Right kidney (tissue), 1 donor: ENCODE measurements at regions not wholly inside any gene's neighbourhood (a gene's known extent, or its start where the extent isn't known, plus 50 kb on each side); places are given as distances from the start of the nearest gene placed in this dataset.
"Not testable (repeated sequence)": the region's sequence is repeated elsewhere in the genome, so short reads cannot be mapped to it uniquely, and the experiment has no call there.

Source experiments
- DNase-seq: peaks from one replicate; pipeline ENCODE4 v3.0.0-alpha.2; 2016

DNA sequence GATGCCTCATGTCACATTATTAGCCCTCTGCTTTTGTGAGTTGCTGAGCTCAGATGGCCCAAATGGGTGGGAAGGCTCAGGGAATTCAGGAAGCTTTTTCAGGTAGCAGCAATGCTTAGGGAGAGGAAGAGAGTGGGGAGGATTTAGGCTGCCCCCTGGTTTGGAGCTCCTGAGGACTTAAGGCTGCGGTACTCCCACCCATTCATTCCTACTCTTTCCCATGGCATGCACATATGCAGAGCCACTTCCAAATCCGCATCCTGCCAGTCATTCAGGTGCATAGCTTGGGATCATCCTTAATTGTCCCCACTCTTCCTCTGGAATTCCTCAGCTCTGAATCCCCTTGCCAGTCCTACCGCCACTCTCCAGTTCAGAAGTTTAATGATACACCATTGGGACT is 343.1 kb upstream of the FRG2C start:
- no peak for DNase-seq

DNA sequence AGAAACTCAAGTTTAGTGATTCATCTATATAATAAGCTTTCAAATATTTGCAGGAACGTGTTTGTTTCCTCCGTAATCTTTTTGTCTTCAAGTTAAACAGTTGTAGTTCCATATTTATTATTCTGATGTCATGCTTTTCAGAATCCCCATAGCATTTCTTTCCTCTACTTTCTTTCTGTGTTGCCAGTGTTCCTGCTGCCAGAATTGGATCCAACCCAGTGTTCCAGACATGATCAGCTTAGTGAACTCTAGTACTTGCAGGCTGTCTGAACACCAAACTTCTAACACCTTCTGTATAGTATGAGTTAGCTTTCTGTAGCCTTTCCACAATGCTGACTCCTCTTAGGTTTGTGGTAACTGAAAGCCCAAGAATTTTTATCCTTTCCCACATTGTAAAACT is 340.2 kb upstream of the FRG2C start:
- DNase-seq = not testable (repeated sequence)

DNA sequence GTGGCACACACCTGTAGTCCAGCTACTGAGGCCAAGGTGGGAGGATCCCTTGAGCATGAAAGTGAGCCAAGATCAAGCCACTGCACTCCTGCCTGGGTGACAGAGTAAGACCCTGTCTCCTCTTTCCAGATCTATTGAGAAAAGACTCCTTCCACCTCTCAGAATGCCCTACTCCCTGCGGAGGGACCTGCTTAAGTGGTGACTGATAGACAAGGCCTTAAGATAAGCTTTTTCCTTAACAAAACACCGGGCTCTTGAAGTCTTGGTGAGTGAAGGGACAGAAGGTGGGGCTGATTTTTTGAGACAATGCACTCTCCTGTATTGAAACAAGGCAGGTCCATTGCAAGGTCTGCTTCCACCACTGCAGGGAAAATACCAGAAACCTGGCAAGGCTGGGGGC is 338.4 kb upstream of the FRG2C start:
- DNase-seq = no peak

DNA sequence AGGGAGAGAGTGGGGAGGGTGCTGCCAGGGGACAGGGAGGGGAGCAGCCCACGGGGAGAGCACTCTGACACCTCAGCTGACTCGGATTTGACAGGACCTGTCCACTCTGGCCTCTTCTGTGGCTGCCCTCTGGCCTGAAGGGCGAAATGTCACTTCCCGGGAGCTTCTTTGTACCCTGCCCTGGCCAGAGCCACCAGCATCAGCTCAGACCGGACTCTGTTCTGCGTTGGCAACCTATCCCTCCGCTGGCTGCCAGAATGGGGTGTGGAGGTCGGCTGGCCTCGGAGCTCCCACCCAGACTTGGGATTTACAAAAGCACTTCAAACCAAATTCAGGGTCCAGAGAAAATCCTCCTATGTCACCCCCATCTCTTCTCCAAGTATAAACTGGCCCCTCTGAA is 336.7 kb upstream of the FRG2C start:
- DNase-seq = no peak

DNA sequence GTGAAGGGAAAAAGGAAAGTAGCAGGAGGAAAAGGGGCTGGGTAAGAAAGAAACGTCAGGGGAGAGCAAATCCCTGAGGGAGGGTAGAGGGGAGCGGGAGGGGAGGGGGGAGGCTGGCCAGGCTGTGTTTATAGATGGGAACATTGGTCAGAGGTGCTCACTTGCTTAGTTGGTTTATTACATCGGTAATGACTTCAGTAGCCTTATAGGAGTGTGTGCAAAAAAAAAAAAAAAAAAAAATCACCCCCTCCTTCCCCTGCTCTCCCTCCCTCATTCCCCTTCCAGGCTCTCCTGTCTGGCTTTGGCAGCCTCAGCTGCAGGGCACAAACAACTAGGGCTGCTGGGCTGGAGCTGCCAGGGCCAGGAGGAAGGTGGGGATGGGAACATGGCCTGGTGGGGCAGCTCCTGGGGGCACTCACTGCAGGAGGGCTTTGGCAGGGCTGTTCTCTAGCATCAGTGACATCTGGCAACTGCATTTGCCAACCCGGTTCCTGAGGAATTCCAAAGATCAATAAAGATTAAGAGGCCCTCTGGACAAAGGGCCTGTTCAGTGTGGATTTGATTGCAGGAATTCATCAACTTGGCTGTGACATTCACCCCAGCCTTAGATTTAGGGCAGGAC is 334.5 kb upstream of the FRG2C start:
- no peak for DNase-seq

DNA sequence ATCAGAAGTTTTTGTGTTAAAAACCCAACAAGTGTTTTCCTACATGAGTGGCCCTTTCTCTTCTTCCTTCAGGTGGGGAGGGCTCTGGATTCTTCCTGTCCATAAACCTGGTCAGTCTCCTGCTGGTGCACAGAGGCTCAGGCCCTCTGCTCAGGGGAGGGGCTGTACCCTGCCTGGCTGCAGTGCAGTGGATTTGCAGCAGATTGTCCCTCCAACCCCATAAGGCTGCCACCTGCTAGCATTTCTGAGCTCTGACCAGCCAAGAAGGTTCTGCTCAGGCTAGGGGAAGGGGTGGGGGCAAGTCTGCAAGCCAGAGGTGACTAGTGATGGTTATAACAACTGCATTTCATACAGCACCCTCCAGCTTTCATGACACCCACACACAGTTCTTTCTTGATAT is 333.7 kb upstream of the FRG2C start:
- DNase-seq = not testable (repeated sequence)

DNA sequence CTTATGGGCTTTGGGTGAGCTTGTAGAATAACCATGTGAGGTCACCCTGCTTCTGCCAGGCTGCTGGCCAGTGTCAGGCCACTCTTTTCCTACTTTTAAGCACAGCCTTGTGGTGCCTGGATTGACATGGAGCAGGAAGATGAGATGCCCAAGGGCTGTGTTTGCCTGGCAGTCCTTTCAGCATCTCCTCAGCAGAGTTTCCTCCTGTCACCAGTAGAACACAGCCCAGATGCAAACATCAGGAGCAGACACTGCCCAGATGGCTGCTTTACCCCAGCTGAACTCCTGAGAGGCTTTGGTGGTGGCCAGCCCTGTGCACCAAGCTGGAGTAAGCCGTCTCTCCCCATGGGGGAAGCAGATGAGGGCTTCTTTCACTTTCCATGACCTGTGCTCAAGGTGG is 332.0 kb upstream of the FRG2C start:
- DNase-seq = not testable (repeated sequence)

DNA sequence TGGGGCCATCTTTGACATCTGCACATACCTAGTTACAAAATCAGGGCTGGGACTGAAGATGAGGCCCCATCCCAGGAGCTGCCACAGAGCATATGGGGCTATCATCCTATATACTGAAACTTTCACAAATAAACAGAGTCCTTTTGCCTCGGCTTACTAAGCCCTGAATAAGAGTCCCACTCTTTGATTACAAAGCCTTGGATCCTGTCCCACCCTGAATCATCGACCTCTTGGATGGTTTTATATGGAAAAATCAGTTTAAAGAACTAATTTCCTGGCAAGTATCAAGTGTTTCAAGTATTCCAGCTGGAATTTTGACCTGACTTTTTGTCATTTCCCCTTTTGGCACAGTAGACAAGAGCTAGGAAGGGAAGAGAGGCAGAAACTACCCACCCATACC is 331.3 kb upstream of the FRG2C start:
- no peak for DNase-seq

DNA sequence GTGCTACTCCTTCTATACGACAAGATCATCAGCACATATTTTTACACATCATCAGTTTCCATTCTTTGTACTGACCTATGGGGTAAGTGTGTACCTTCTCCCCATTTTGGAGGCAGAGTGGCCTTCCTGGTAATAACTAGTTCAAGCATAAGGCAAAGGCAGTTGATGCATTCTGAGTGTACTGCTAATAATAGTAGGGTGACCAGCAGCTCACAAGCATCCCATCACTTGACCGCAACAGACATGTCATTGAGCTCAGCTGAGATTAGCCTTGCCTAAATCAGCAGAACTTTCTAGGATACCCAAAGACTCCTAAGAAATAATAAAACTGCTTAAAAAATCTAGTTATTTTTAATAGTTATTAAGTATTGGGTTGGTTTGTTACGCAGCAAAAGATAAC is 329.8 kb upstream of the FRG2C start:
- no peak for DNase-seq

DNA sequence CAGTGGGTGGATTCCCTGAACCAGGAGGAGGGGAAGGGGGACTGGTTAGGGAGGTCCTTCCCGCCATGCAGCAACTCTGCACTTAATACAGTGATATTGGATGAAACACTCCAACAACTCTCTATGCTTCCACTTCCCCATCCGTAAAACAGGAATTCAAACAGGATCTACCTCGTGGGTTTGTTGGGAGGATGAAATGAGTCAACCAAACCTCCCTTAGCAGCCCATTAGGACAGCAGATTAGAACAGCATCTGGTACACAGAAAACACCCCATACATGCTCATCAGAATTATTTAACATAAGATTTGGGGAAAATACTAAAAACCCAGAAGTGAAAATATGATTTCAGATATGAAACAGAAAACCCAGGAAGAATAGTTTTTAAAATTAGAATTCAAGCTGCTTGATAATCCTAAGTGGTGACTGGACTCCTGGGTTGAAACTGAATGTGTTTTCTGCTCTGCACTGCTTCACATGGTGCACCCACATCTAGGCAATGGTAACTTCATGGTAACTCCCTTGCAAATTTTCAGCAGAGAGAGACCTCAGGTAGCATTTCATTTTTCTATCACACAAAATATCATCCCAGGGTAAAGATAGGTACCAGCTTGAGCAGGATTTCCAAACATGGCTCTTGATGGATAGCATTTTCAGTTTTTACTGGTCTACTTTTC is 326.8 kb upstream of the FRG2C start:
- no peak for DNase-seq

DNA sequence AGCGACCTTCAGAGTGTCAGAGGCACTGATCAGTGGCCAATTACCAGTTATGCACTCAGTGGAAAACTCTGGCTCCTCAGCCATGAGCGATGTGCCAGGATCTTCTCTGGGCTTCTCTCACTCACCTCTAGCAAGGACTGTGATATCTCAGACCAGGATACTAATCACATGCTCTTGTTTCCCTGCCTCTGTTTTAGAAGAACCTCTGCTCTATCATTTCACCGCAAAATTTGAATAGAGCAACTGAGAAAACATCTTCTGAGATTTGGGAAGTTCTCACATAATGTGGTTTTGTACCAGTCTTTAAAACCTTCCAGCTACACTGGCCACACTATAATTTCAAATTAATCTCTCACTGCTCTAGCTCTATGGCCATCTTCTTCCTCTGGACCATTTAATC is 325.8 kb upstream of the FRG2C start:
- DNase-seq = no peak

DNA sequence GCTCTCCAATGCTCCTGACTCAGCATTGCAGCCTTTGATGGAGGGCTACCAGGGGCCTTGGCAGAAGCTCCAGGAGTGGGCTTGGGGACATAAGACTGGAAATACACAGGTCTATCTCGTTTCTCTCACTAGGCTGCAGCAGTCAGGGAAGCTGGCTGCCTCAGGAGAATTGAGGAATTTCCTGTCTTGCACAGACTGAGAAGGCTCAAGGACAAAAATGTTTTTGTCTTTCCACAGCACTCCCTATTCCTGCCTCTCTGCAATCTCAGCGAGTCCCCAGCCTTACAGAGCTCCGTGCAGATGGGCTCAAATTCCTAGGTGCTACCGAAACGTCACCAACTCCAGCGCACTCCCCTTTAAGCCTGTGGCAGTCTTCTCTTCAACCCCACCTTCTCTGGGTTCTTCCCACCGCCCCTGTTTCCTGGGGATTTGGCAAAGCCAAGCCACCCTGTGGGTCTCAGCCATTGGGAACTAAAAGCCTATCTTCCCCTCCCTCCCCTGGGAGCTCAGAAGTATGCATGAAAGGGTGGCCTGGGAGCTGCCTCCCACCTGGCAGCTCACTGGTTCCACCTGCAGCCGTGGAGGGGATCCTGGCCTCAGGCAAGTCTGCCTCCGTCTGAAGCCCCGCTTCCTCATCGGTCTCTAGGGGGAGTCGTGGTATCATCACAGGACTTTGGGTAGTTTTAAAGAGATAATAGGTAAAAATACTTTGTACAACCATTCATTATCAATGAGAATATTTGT is 322.6 kb upstream of the FRG2C start:
- DNase-seq = peak; percentile 8

DNA sequence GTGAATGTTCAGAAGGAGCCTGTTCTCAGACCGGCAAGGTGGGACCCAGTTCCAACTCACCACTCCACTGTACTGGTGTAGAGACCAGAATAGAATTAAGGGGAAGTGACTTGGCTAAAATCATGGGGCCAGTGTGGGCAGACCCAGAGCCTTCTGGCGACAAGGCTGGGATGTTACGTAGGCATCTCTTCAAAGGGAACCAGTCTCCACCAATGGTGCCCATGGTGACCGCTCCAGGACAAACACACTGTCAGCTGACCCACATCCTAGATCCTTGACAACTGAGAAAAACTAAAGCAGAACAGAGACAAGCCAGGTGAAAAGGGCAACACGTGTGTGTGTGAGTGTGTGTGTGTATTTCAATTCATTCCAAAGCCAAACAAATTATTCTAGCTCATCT is 321.7 kb upstream of the FRG2C start:
- no peak for DNase-seq

DNA sequence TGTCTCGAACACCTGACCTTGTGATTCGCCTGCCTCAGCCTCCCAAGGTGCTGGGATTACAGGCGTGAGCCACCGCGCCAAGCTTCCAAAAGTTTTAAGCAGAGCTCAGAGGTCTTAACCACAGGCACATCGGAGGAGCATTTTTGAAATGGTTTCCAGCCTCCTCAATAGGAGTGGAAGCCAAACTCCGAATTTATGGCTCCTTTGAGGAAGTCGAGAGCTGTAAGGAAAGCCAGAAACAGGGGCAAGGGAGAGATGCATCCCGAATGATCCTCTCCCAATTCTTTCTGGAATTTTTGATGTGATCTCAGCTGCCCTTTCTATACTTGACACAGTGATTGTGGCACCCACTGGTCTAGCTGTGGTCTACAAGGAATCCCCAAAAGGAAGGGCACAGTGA is 313.6 kb upstream of the FRG2C start:
- DNase-seq = not testable (repeated sequence)

DNA sequence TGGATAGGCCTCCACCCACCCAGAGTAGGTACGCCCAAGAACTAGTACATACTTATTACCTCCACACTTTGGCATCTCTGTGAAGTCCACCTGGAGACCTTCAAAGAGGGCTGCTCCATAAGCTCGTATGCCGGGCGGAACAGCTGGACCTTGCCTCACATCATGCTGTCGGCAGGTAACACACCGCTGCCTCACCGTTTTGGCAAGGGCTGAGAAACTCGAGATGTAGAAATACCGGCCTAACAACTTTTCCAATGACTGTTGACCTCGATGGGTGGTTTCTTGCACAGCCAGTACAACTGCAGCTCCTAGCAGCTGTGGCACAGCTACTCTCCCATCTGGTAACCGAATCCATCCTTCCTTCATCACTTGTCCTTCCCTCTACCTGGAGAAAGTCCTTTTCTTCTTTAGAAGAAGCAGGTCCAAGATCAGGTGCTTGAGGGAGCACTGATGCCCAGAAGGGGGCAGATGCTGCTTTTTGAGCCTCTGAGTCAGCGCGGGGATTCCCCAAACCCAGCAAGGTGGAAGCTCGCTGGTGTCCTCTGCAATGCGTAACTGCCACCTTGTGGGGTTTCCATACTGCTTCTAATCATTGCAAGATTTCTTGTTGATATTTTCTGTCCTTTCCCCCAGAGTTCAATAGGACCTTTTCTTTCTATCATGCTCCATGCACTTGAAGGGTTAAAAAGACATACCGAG is 301.9 kb upstream of the FRG2C start:
- not testable (repeated sequence) for DNase-seq

DNA sequence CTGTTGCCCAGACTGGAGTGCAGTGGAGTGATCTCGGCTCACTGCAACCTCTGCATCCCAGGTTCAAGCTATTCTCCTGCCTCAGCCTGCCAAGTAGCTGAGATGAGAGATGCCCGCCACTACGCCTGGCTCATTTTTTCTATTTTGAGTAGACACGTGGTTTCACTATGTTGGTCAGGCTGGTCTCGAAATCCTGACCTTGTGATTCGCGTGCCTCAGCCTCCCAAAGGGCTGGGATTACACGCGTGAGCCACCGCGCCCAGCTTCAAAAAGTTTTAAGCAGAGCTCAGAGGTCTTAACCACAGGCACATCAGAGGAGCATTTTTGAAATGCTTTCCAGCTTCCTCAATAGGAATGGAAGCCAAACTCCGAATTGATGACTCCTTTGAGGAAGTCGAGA is 291.2 kb upstream of the FRG2C start:
- DNase-seq = not testable (repeated sequence)

DNA sequence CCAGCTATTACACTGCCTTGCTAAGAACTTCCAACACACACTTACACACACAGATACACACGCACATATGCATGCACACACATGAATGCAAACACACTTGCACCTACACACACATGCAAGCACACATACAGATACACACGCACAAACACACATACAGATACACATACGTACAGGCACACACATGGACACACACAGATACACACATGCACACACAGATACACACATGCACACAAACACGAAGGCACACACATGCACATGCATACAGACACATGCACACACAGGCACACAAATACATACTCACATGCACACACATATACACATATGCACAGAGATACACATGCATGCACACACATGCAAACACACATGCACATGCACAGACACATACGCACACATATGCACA is 284.3 kb upstream of the FRG2C start:
- not testable (repeated sequence) for DNase-seq

DNA sequence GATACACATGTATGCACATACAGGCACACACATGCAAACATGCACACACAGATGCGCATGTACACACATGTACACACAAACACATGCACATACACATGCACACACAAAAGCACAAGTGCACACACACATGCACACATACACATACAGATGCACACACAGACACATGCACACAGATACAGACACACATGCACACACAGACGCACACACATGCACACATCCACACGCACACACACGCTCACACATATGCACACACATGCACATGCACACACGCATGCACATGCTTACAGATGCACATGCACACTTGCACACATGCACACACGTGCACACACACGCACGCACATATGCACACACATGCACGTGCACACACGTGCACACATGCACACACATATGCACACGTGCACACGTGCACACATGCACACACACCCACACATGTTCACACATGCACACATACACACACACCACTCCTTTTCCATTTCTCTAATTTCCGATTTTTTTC is 283.8 kb upstream of the FRG2C start:
- DNase-seq = no peak

DNA sequence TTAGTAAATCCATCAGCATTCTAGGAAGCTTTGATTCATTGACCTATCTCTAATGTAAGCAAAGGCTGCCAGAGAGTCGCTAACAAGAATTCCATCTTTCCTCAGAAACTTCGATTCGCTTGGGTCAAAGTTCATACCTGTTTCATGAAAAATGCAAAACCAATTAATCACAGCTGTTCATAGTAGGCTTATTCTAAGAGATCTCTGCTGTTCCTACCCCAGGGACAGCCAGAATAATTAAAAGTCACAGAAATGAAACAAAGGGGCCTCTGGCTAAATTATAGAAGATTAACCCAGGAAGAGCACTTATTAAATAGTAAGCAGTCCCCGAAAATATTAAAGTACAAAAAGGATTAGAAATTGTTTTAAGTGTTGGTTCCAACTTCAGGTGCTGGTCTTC is 280.1 kb upstream of the FRG2C start:
- DNase-seq = not testable (repeated sequence)

DNA sequence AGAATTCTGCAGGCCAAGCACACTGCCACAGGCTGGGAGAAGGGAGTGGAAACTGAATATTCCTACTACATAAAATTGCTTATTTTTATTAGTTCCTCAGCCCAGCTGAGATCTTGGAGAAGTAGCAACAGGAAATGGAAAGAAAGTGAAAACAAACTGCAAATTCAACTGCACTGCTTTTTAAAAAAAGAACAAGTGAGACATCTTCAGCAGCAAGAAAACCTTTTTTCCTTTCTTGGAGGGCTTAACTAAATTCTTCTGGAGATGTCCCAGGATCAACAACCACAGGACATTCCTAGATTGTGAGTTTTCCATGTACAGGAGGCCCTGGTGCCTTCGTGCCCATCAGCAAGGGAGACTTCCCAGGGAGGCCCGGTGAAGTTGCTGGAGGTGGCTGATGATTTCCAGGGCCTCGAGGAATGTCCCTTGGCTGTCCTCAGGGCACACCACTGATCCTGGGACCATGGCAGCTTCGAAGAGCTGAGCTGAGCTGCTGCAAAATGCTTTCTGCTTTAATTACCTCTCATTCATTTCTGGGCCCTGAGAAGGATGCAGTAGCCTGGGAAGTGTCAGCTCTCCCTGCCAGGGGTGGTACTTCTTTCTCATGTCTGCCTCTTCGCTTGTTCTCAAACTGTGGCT is 275.5 kb upstream of the FRG2C start:
- DNase-seq = not testable (repeated sequence)

DNA sequence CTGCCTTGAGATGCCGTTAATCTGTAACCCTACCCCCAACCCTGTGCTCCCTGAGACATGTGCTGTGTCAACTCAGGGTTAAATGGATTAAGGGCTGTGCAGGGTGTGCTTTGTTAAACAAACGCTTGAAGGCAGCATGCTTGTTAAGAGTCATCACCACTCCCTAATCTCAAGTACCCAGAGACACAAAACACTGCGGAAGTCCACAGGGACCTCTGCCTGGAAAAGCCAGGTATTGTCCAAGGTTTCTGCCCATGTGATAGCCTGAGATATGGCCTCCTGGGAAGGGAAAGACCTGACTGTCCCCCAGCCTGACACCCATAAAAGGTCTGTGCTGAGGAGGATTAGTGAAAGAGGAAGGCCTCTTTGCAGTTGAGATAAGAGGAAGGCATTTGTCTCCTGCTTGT is 270.8 kb upstream of the FRG2C start:
- not testable (repeated sequence) for DNase-seq

DNA sequence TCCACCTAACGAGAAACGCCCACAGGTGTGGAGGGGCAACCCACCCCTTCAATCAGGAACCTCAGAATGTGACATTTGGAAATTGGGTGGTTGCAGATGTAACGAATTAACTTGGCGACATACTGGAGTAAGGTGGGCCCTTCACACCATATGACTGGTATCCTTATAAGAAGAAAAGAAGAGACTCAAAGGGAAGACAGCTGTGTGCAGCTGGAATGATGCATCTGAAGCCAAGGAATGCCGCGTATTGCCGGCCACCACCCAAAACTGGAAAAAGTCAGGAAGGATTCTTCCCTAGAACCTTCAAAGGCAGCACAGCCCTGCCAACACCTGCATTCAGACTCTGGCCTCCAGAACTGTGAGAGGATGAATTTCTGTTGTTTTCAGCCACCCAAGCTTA is 270.0 kb upstream of the FRG2C start:
- not testable (repeated sequence) for DNase-seq
